WTC11 (cell line): ENCODE measurements at regions not wholly inside any gene's neighbourhood (a gene's known extent, or its start where the extent isn't known, plus 50 kb on each side); places are given as distances from the start of the nearest gene placed in this dataset.

Experiments used
- ATAC-seq: fragments of 200-7000 bp; cut with Tn5 transposase; 2 replicates; pipeline ENCODE4 v1.10.0; 2021; ENCODE audit warnings: mild to moderate bottlenecking, moderate library complexity
- CTCF ChIA-PET: fragments of 300-600 bp; sonication (Branson Sonifier 250); formaldehyde crosslinking; loops from one replicate; lab custom pipeline; 2021; ENCODE audit warnings: antibody characterized with exemption; lab: Charles Lee
- POLR2A ChIA-PET: fragments of 350-600 bp; sonication (Branson Sonifier 250); formaldehyde crosslinking; loops from one replicate; lab custom pipeline; 2021; ENCODE audit warnings: antibody characterized with exemption; lab: Charles Lee
- DNase-seq: peaks from one replicate; pipeline ENCODE4 v3.0.0; 2021; ENCODE audit warnings: low spot score
- H3K27ac Mint-ChIP-seq: 2 replicates; pipeline ENCODE4 v1.8.0; 2021; ENCODE audit warnings: mixed read lengths
- H3K27me3 Mint-ChIP-seq: 2 replicates; pipeline ENCODE4 v1.8.0; 2021; ENCODE audit warnings: low read depth, mild to moderate bottlenecking, moderate library complexity, mixed read lengths
- H3K36me3 Mint-ChIP-seq: 2 replicates; pipeline ENCODE4 v1.8.0; 2021; ENCODE audit warnings: mixed read lengths
- H3K4me1 Mint-ChIP-seq: 2 replicates; pipeline ENCODE4 v1.8.0; 2022; ENCODE audit warnings: mixed read lengths
- H3K4me3 Mint-ChIP-seq: 2 replicates; pipeline ENCODE4 v1.8.0; 2021; ENCODE audit warnings: mild to moderate bottlenecking, moderate library complexity, mixed read lengths
- H3K9me3 Mint-ChIP-seq: 2 replicates; pipeline ENCODE4 v1.8.0; 2021; ENCODE audit warnings: mixed read lengths
- AFF4 ChIP-seq: sonication (generic); formaldehyde crosslinking; IDR thresholded peaks from 2 replicates; pipeline ENCODE4 v1.8.1; 2023; ENCODE audit warnings: mild to moderate bottlenecking, missing genetic modification reagents, borderline replicate concordance
- CTCF ChIP-seq: fragments of 200-600 bp; IDR thresholded peaks from 2 replicates; pipeline ENCODE4 v1.8.0; 2022; ENCODE audit warnings: antibody characterized with exemption
- GABPB1 ChIP-seq: sonication (generic); formaldehyde crosslinking; IDR thresholded peaks from 2 replicates; pipeline ENCODE4 v1.8.1; 2023; ENCODE audit warnings: mild to moderate bottlenecking, missing genetic modification reagents
- GTF2I ChIP-seq: fragments of 250-450 bp; sonication (Bioruptor Pico); conservative IDR thresholded peaks from 2 replicates; pipeline ENCODE4 v1.4.0; 2021; ENCODE audit warnings: mild to moderate bottlenecking
- JAZF1 ChIP-seq: fragments of 250-450 bp; sonication (Bioruptor Pico); IDR thresholded peaks from 2 replicates; pipeline ENCODE4 v1.9.0; 2021; ENCODE audit warnings: moderate library complexity, mild to moderate bottlenecking, inconsistent platforms
- MLX ChIP-seq: sonication (generic); formaldehyde crosslinking; IDR thresholded peaks from 2 replicates; pipeline ENCODE4 v1.8.1; 2023; ENCODE audit warnings: mild to moderate bottlenecking, missing genetic modification reagents, moderate library complexity
- NFATC4 ChIP-seq: fragments of 250-450 bp; sonication (Bioruptor Pico); IDR thresholded peaks from 2 replicates; pipeline ENCODE4 v1.9.0; 2021; ENCODE audit warnings: mild to moderate bottlenecking
- RELA ChIP-seq: sonication (generic); formaldehyde crosslinking; IDR thresholded peaks from 2 replicates; pipeline ENCODE4 v1.8.1; 2022; ENCODE audit warnings: missing genetic modification reagents, mild to moderate bottlenecking, borderline replicate concordance
- SMAD3 ChIP-seq: sonication (generic); formaldehyde crosslinking; IDR thresholded peaks from 2 replicates; pipeline ENCODE4 v1.8.0; 2022; ENCODE audit warnings: missing genetic modification reagents, mild to moderate bottlenecking, borderline replicate concordance
- SMAD4 ChIP-seq: sonication (generic); formaldehyde crosslinking; IDR thresholded peaks from 2 replicates; pipeline ENCODE4 v1.8.0; 2022; ENCODE audit warnings: mild to moderate bottlenecking, missing genetic modification reagents
- TP53 ChIP-seq: sonication (generic); formaldehyde crosslinking; IDR thresholded peaks from 2 replicates; pipeline ENCODE4 v1.8.1; 2023; ENCODE audit warnings: mild to moderate bottlenecking, missing genetic modification reagents
- ZNF138 ChIP-seq: sonication (generic); formaldehyde crosslinking; conservative IDR thresholded peaks from 2 replicates; pipeline ENCODE4 v1.8.1; 2022; ENCODE audit warnings: mild to moderate bottlenecking, moderate library complexity, missing genetic modification reagents
- ZNF396 ChIP-seq: fragments of 250-450 bp; sonication (Bioruptor Pico); IDR thresholded peaks from 2 replicates; pipeline ENCODE4 v1.8.0; 2021; ENCODE audit warnings: mild to moderate bottlenecking, moderate library complexity, borderline replicate concordance
- TF ChIP-seq, protein P1 (sequence below): sonication (generic); formaldehyde crosslinking; IDR thresholded peaks from 2 replicates; pipeline ENCODE4 v1.8.0; 2022; ENCODE audit warnings: missing genetic modification reagents
- TF ChIP-seq, protein P2 (sequence below): sonication (generic); formaldehyde crosslinking; IDR thresholded peaks from 2 replicates; pipeline ENCODE4 v1.8.0; 2023; ENCODE audit warnings: missing genetic modification reagents
- TF ChIP-seq, protein P3 (sequence below): fragments of 250-450 bp; sonication (Bioruptor Pico); IDR thresholded peaks from 2 replicates; pipeline ENCODE4 v1.9.0; 2021; ENCODE audit warnings: mild to moderate bottlenecking

- TF ChIP-seq ZNF396 (CRISPR knock-in tag): no peak
- TF ChIP-seq MLX (CRISPR knock-in tag): no peak
- no peak for TF ChIP-seq ZNF138 (CRISPR knock-in tag)
- TF ChIP-seq TP53: no peak
- no peak for TF ChIP-seq NFATC4 (CRISPR knock-in tag)
- no peak for TF ChIP-seq RELA
- TF ChIP-seq, all 79 proteins: peak for 0
Measured at GRCh38 chr1:93015590-93015989, 54.3 kb upstream of the DIPK1A start (continued).

- POLR2A ChIA-PET: interaction anchor here (0.7 kb wide), 1 partner anchor 30 kb away, joined by 4 read pairs; no protein-coding TSS in a partner anchor
- no peak for DNase-seq
Measured at GRCh38 chr1:93016171-93016570, 54.9 kb upstream of the DIPK1A start.

GRCh38 chr1:93021539-93022134, 57.4 kb upstream of the MTF2 start:
- ChIA-PET CTCF (interaction anchor here (1.0 to 2.5 kb wide), 4 partner anchors 15 to 61 kb away, joined by 3 to 22 read pairs (median 5); no protein-coding TSS in a partner anchor), POLR2A (no interaction called here)
- Mint-ChIP-seq H3K4me1 (peaks cover 10% of the 10 kb centered on the region), H3K9me3 (no peaks in the 10 kb centered on the region), H3K36me3 (no peaks in the 10 kb centered on the region), H3K27me3 (no peaks in the 10 kb centered on the region), H3K4me3 (no peak overlapping the region), H3K27ac (no peak overlapping the region)
- DNase-seq (no peak), ATAC-seq (peak; percentile 56; the same call in 1 of the 2 replicates)
- TF ChIP-seq CTCF (peak; percentile 76), RELA (no peak)

More at GRCh38 chr1:93016171-93016570, 54.9 kb upstream of the DIPK1A start:
- Mint-ChIP-seq H3K27me3 (no peaks in the 10 kb centered on the region), H3K4me1 (peaks cover 17% of the 10 kb centered on the region), H3K27ac (no peak overlapping the region), H3K9me3 (no peaks in the 10 kb centered on the region), H3K36me3 (no peaks in the 10 kb centered on the region), H3K4me3 (no peak overlapping the region)
- ATAC-seq: peak; percentile 36
- TF ChIP-seq, protein P1, sequence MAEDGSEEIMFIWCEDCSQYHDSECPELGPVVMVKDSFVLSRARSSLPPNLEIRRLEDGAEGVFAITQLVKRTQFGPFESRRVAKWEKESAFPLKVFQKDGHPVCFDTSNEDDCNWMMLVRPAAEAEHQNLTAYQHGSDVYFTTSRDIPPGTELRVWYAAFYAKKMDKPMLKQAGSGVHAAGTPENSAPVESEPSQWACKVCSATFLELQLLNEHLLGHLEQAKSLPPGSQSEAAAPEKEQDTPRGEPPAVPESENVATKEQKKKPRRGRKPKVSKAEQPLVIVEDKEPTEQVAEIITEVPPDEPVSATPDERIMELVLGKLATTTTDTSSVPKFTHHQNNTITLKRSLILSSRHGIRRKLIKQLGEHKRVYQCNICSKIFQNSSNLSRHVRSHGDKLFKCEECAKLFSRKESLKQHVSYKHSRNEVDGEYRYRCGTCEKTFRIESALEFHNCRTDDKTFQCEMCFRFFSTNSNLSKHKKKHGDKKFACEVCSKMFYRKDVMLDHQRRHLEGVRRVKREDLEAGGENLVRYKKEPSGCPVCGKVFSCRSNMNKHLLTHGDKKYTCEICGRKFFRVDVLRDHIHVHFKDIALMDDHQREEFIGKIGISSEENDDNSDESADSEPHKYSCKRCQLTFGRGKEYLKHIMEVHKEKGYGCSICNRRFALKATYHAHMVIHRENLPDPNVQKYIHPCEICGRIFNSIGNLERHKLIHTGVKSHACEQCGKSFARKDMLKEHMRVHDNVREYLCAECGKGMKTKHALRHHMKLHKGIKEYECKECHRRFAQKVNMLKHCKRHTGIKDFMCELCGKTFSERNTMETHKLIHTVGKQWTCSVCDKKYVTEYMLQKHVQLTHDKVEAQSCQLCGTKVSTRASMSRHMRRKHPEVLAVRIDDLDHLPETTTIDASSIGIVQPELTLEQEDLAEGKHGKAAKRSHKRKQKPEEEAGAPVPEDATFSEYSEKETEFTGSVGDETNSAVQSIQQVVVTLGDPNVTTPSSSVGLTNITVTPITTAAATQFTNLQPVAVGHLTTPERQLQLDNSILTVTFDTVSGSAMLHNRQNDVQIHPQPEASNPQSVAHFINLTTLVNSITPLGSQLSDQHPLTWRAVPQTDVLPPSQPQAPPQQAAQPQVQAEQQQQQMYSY (CRISPR knock-in tag): no peak
- TF ChIP-seq GABPB1: peak; percentile 79
- TF ChIP-seq, protein P2, sequence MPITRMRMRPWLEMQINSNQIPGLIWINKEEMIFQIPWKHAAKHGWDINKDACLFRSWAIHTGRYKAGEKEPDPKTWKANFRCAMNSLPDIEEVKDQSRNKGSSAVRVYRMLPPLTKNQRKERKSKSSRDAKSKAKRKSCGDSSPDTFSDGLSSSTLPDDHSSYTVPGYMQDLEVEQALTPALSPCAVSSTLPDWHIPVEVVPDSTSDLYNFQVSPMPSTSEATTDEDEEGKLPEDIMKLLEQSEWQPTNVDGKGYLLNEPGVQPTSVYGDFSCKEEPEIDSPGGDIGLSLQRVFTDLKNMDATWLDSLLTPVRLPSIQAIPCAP: no peak
- no peak for TF ChIP-seq SMAD3 (CRISPR knock-in tag)
- CTCF ChIA-PET: interaction anchor here (1.5 kb wide), 2 partner anchors 8 to 22 kb away, joined by 4 to 8 read pairs; no protein-coding TSS in a partner anchor

- Mint-ChIP-seq H3K27ac (no peak overlapping the region), H3K36me3 (no peaks in the 10 kb centered on the region), H3K9me3 (peaks cover 4% of the 10 kb centered on the region), H3K4me3 (no peak overlapping the region), H3K4me1 (peaks cover 8% of the 10 kb centered on the region), H3K27me3 (no peaks in the 10 kb centered on the region)
- ATAC-seq: no peak
- POLR2A ChIA-PET: no interaction called here
- DNase-seq: no peak
- CTCF ChIA-PET: interaction anchor here (0.7 to 2.5 kb wide), 4 partner anchors 14 to 62 kb away, joined by 3 to 22 read pairs (median 4); no protein-coding TSS in a partner anchor
- TF ChIP-seq, protein P3, sequence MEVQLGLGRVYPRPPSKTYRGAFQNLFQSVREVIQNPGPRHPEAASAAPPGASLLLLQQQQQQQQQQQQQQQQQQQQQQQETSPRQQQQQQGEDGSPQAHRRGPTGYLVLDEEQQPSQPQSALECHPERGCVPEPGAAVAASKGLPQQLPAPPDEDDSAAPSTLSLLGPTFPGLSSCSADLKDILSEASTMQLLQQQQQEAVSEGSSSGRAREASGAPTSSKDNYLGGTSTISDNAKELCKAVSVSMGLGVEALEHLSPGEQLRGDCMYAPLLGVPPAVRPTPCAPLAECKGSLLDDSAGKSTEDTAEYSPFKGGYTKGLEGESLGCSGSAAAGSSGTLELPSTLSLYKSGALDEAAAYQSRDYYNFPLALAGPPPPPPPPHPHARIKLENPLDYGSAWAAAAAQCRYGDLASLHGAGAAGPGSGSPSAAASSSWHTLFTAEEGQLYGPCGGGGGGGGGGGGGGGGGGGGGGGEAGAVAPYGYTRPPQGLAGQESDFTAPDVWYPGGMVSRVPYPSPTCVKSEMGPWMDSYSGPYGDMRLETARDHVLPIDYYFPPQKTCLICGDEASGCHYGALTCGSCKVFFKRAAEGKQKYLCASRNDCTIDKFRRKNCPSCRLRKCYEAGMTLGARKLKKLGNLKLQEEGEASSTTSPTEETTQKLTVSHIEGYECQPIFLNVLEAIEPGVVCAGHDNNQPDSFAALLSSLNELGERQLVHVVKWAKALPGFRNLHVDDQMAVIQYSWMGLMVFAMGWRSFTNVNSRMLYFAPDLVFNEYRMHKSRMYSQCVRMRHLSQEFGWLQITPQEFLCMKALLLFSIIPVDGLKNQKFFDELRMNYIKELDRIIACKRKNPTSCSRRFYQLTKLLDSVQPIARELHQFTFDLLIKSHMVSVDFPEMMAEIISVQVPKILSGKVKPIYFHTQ (CRISPR knock-in tag): no peak
- TF ChIP-seq GABPB1 (no peak), JAZF1 (no peak), AFF4 (no peak), SMAD4 (no peak), GTF2I (CRISPR knock-in tag) (no peak)
Measured at GRCh38 chr1:93022580-93022979, 56.5 kb upstream of the MTF2 start.
